Kidney (tissue), 13 donors: ENCODE measurements at regions not wholly inside any gene's neighbourhood (a gene's known extent, or its start where the extent isn't known, plus 50 kb on each side); places are given as distances from the start of the nearest gene placed in this dataset.

ENCODE experiments used
- DNase-seq, 5 donors: peaks; one replicate each; pipeline ENCODE4 v3.0.0-alpha.2; 2013 to 2020
- FAIRE-seq: peaks from 2 replicates; lab custom pipeline; 2012; peaks lifted over from hg19 to GRCh38; lab: Jason Lieb, UNC
- H3K27ac ChIP-seq, 2 donors: one replicate each; pipeline ENCODE4 v1.7.0; 2013; ENCODE audit warnings: low read depth in 2 of 2, low read length in 2 of 2, inconsistent platforms in 1 of 2
- H3K27me3 ChIP-seq: one replicate; pipeline ENCODE4 v1.7.1; 2013; ENCODE audit warnings: low read length, inconsistent platforms; ENCODE audit not compliant: control insufficient read depth, insufficient read depth
- H3K36me3 ChIP-seq, 3 donors: one replicate each; pipeline versions ENCODE4 v1.7.0 to v1.7.1; 2013; ENCODE audit warnings: low read length in 3 of 3, control low read depth in 1 of 3, inconsistent platforms in 1 of 3; ENCODE audit not compliant: insufficient read depth in 3 of 3, control insufficient read depth in 2 of 3
- H3K4me1 ChIP-seq, 3 donors: one replicate each; pipeline versions ENCODE4 v1.7.0 to v1.7.1; 2013; ENCODE audit warnings: low read length in 3 of 3, inconsistent platforms in 1 of 3, low read depth in 1 of 3; ENCODE audit not compliant: control insufficient read depth in 2 of 3, insufficient read depth in 2 of 3
- H3K4me3 ChIP-seq, 3 donors: one replicate each; pipeline versions ENCODE4 v1.7.0 to v1.8.1; 2013; ENCODE audit warnings: low read length in 3 of 3, control low read depth in 1 of 3, inconsistent platforms in 1 of 3
- H3K9ac ChIP-seq, 3 donors: one replicate each; pipeline versions ENCODE4 v1.7.0 to v1.7.1; 2013; ENCODE audit warnings: low read length in 3 of 3, control low read depth in 1 of 3, inconsistent platforms in 1 of 3
- H3K9me3 ChIP-seq, 3 donors: one replicate each; pipeline versions ENCODE4 v1.7.0 to v1.7.1; 2013; ENCODE audit warnings: low read length in 3 of 3, control low read depth in 1 of 3, inconsistent platforms in 1 of 3; ENCODE audit not compliant: control insufficient read depth in 2 of 3, insufficient read depth in 1 of 3
- CTCF ChIP-seq: IDR thresholded peaks from 3 replicates; pipeline ENCODE4 v1.5.1; 2012; ENCODE audit warnings: mild to moderate bottlenecking, moderate library complexity, borderline replicate concordance; ENCODE audit not compliant: insufficient read depth; ENCODE audit errors: extremely low read depth
- intact Hi-C: fragments of 100-400 bp; cut with DNase I; formaldehyde crosslinking; loops from one replicate; pipeline ENCODE4 v1.11.1; 2022
- donor health status: control.
- donor health status: control.
- donor health status: control.
- donor health status: control.
- donor health status: control.
- donor health status: DM: yes; HTN: yes; CAD: no.
- donor health status: Normal renal cell carcinoma (clear cell type).

GRCh38 chr2:66749566-66749965, 314.6 kb downstream of the MEIS1 start:
- FAIRE-seq (no peak), DNase-seq (no peak)
- Histone ChIP-seq H3K9me3 (no peaks in the 10 kb centered on the region), H3K9ac (no peak overlapping the region), H3K4me1 (no peaks in the 10 kb centered on the region), H3K4me3 (no peak overlapping the region), H3K36me3 (no peaks in the 10 kb centered on the region), H3K27ac (no peak overlapping the region), H3K27me3 (no peaks in the 10 kb centered on the region)
- TF ChIP-seq CTCF: no peak
- intact Hi-C loops: no loop called here

GRCh38 chr2:66753257-66753656, 318.3 kb downstream of the MEIS1 start:
- no peaks in the 10 kb centered on the region for H3K36me3 ChIP-seq
- TF ChIP-seq CTCF: no peak
- no peaks in the 10 kb centered on the region for H3K4me1 ChIP-seq
- no peak overlapping the region for H3K4me3 ChIP-seq
- no peak overlapping the region for H3K27ac ChIP-seq
- intact Hi-C loops: no loop called here
- peaks cover 0 to 3% (median 0%) of the 10 kb centered on the region in 3 donors for H3K9me3 ChIP-seq
- no peak overlapping the region for H3K9ac ChIP-seq
- FAIRE-seq (no peak), DNase-seq (no peak)
- no peaks in the 10 kb centered on the region for H3K27me3 ChIP-seq

GRCh38 chr2:66753660-66754059, 318.7 kb downstream of the MEIS1 start:
- Histone ChIP-seq H3K27ac (no peak overlapping the region), H3K9ac (no peak overlapping the region), H3K4me1 (no peaks in the 10 kb centered on the region), H3K36me3 (no peaks in the 10 kb centered on the region), H3K9me3 (peaks cover 0 to 3% (median 0%) of the 10 kb centered on the region in 3 donors), H3K4me3 (no peak overlapping the region), H3K27me3 (no peaks in the 10 kb centered on the region)
- FAIRE-seq: no peak
- DNase-seq: peak in 1 of 5 donors; percentile 23
- intact Hi-C loops: no loop called here
- no peak for TF ChIP-seq CTCF

GRCh38 chr2:66755974-66756373, 321.0 kb downstream of the MEIS1 start:
- FAIRE-seq (no peak), DNase-seq (peak in 1 of 5 donors; percentile 34)
- H3K4me3 ChIP-seq: no peak overlapping the region
- H3K4me1 ChIP-seq: no peaks in the 10 kb centered on the region
- H3K27ac ChIP-seq: no peak overlapping the region
- H3K36me3 ChIP-seq: no peaks in the 10 kb centered on the region
- no peak for TF ChIP-seq CTCF
- intact Hi-C loops: no loop called here
- H3K27me3 ChIP-seq: no peaks in the 10 kb centered on the region
- no peak overlapping the region for H3K9ac ChIP-seq
- H3K9me3 ChIP-seq: peaks cover 0 to 3% (median 0%) of the 10 kb centered on the region in 3 donors
